HCT116 (cell line): ENCODE measurements at regions not wholly inside any gene's neighbourhood (a gene's known extent, or its start where the extent isn't known, plus 50 kb on each side); places are given as distances from the start of the nearest gene placed in this dataset.

Experiments
- ATAC-seq: fragments of 200-7000 bp; cut with Tn5 transposase; 2 replicates; pipeline ENCODE4 v1.9.1; 2020; ENCODE audit warnings: mild to moderate bottlenecking, moderate library complexity
- BruUV-seq: library from RNA; stranded (reverse); fragments of 400-500 nt; replicated peaks from 2 replicates; lab custom pipeline; 2021; lab: Mats Ljungman, UMichigan
- CTCF ChIA-PET: fragments of 300-600 bp; sonication (Branson Sonifier 250); formaldehyde crosslinking; loops from one replicate; lab custom pipeline; 2021; ENCODE audit warnings: antibody characterized with exemption; lab: Charles Lee
- POLR2A ChIA-PET: fragments of 300-600, 350-600 bp; sonication (Branson Sonifier 250); formaldehyde crosslinking; loops from one replicate; lab custom pipeline; 2021; ENCODE audit warnings: antibody characterized with exemption; lab: Charles Lee
- RAD21 ChIA-PET, 2 experiments: fragments of 300-600 bp; sonication (Branson Sonifier 250); formaldehyde crosslinking; loops; one replicate each; lab custom pipeline; 2023; ENCODE audit warnings: low total read pairs in 2 of 2; ENCODE audit not compliant: uncharacterized antibody in 2 of 2, unreplicated experiment in 2 of 2, low non-redundant PET in 1 of 2; lab: Charles Lee
- DNase-seq: peaks from one replicate; pipeline ENCODE4 v3.0.0-alpha.2; 2010; ENCODE audit warnings: low read depth, low spot score
- H2AFZ ChIP-seq: fragments of 200-600 bp; shearing (Covaris generic), sonication (generic); 2 replicates; pipeline ENCODE4 v1.6.1; 2017; ENCODE audit warnings: low read depth, mixed run types, mixed read lengths, antibody characterized with exemption, low read length; ENCODE audit not compliant: poor library complexity, severe bottlenecking
- H3K27ac ChIP-seq: 2 replicates; pipeline ENCODE4 v1.5.1; 2012; ENCODE audit warnings: low read depth, low read length
- H3K27me3 ChIP-seq: fragments of 200-600 bp; sonication (generic); 2 replicates; pipeline ENCODE4 v1.6.1; 2016; ENCODE audit warnings: mixed run types, low read length, mixed read lengths; ENCODE audit not compliant: insufficient read depth
- H3K36me3 ChIP-seq, 2 experiments: fragments of 200-500 bp in 1 of 2; fragments of 200-600 bp in 1 of 2; sonication (Bioruptor generic) in 1 of 2; sonication (generic) in 1 of 2; 2 replicates each; pipeline versions ENCODE4 v1.5.1 to v1.6.1; 2014 to 2016; ENCODE audit warnings: low read length in 2 of 2, inconsistent platforms in 1 of 2, mixed read lengths in 1 of 2, mixed run types in 1 of 2; ENCODE audit not compliant: insufficient read depth in 2 of 2, control insufficient read depth in 1 of 2
- H3K4me1 ChIP-seq, 2 experiments: fragments of 200-600 bp in 1 of 2; sonication (generic) in 1 of 2; 2 replicates each; pipeline versions ENCODE4 v1.5.1 to v1.6.1; 2012 to 2017; ENCODE audit warnings: low read length in 2 of 2, inconsistent platforms in 1 of 2, mild to moderate bottlenecking in 1 of 2, mixed read lengths in 1 of 2, mixed run types in 1 of 2, moderate library complexity in 1 of 2; ENCODE audit not compliant: insufficient read depth in 2 of 2, control insufficient read depth in 1 of 2
- H3K4me2 ChIP-seq: fragments of 200-600 bp; sonication (generic); 2 replicates; pipeline ENCODE4 v1.6.1; 2017; ENCODE audit warnings: mixed run types, low read length, mixed read lengths
- H3K4me3 ChIP-seq, 2 experiments: fragments of 200-600 bp in 1 of 2; sonication (generic) in 1 of 2; replicated peaks in 1 of 2; 2 replicates each; pipeline ENCODE4 v1.5.1; 2011 to 2016; ENCODE audit warnings: low read length in 2 of 2, control low read depth in 1 of 2, low read depth in 1 of 2, mild to moderate bottlenecking in 1 of 2, mixed read lengths in 1 of 2, mixed run types in 1 of 2
- H3K79me2 ChIP-seq: fragments of 200-600 bp; sonication (generic); 2 replicates; pipeline ENCODE4 v1.6.1; 2017; ENCODE audit warnings: mild to moderate bottlenecking, mixed run types, low read length, moderate library complexity, mixed read lengths; ENCODE audit not compliant: insufficient read depth
- H3K9ac ChIP-seq: fragments of 200-600 bp; sonication (generic); 2 replicates; pipeline ENCODE4 v1.6.1; 2016; ENCODE audit warnings: low read length, mixed read lengths
- H3K9me2 ChIP-seq: fragments of 200-600 bp; sonication (generic), shearing (Covaris generic); 2 replicates; pipeline ENCODE4 v1.6.1; 2017; ENCODE audit warnings: mixed run types, mild to moderate bottlenecking, moderate library complexity; ENCODE audit not compliant: insufficient read depth
- H3K9me3 ChIP-seq, 2 experiments: fragments of 200-500 bp in 1 of 2; fragments of 200-600 bp in 1 of 2; sonication (Bioruptor generic) in 1 of 2; sonication (generic) in 1 of 2; 2 replicates each; pipeline ENCODE4 v1.6.1; 2014 to 2017; ENCODE audit warnings: low read length in 2 of 2, mixed read lengths in 2 of 2, inconsistent platforms in 1 of 2, low read depth in 1 of 2, mild to moderate bottlenecking in 1 of 2, mixed run types in 1 of 2, moderate library complexity in 1 of 2; ENCODE audit not compliant: control insufficient read depth in 1 of 2, insufficient read depth in 1 of 2
- H4K20me1 ChIP-seq: fragments of 200-600 bp; sonication (generic), shearing (Covaris generic); 2 replicates; pipeline ENCODE4 v1.6.1; 2017; ENCODE audit warnings: mixed run types, mild to moderate bottlenecking, moderate library complexity; ENCODE audit not compliant: insufficient read depth
- ATF3 ChIP-seq: IDR thresholded peaks from 2 replicates; pipeline ENCODE4 v1.6.1; 2012
- CBX3 ChIP-seq: IDR thresholded peaks from 2 replicates; pipeline ENCODE4 v1.6.1; 2012; ENCODE audit warnings: low read depth
- CTCF ChIP-seq, 3 experiments: fragments of 200-600 bp in 1 of 3; sonication (generic) in 1 of 3; IDR thresholded peaks in 2 of 3; conservative IDR thresholded peaks in 1 of 3; 2 replicates each; pipeline ENCODE4 v1.5.1; 2012 to 2017; ENCODE audit warnings: low read depth in 2 of 3, low read length in 2 of 3, antibody characterized with exemption in 1 of 3, borderline replicate concordance in 1 of 3, control low read depth in 1 of 3, mild to moderate bottlenecking in 1 of 3, mixed read lengths in 1 of 3, mixed run types in 1 of 3, moderate library complexity in 1 of 3; ENCODE audit not compliant: insufficient read depth in 1 of 3
- ELF1 ChIP-seq: IDR thresholded peaks from 2 replicates; pipeline ENCODE4 v1.6.1; 2012; ENCODE audit warnings: low read depth, borderline replicate concordance
- EZH2phosphoT487 ChIP-seq: fragments of 200-600 bp; IDR thresholded peaks from 2 replicates; pipeline ENCODE4 v1.6.1; 2018; ENCODE audit warnings: antibody characterized with exemption, borderline replicate concordance
- FOSL1 ChIP-seq: IDR thresholded peaks from 2 replicates; pipeline ENCODE4 v1.6.1; 2012; ENCODE audit warnings: low read depth
- SIN3A ChIP-seq: IDR thresholded peaks from 2 replicates; pipeline ENCODE4 v1.6.1; 2012; ENCODE audit warnings: low read depth
- SP1 ChIP-seq: IDR thresholded peaks from 2 replicates; pipeline ENCODE4 v1.6.1; 2012; ENCODE audit warnings: low read depth
- TCF7L2 ChIP-seq: IDR thresholded peaks from 2 replicates; pipeline ENCODE4 v1.7.0; 2011; ENCODE audit warnings: borderline replicate concordance, inconsistent platforms; ENCODE audit not compliant: insufficient read depth, insufficient read length; ENCODE audit errors: extremely low read depth
- intact Hi-C: fragments of 100-400 bp; cut with micrococcal nuclease; formaldehyde crosslinking; loops from 2 replicates; pipeline ENCODE4 v1.10.0; 2022
- TF ChIP-seq, protein P1 (sequence below): IDR thresholded peaks from 2 replicates; pipeline ENCODE4 v1.6.1; 2012; ENCODE audit warnings: low read depth

DNA sequence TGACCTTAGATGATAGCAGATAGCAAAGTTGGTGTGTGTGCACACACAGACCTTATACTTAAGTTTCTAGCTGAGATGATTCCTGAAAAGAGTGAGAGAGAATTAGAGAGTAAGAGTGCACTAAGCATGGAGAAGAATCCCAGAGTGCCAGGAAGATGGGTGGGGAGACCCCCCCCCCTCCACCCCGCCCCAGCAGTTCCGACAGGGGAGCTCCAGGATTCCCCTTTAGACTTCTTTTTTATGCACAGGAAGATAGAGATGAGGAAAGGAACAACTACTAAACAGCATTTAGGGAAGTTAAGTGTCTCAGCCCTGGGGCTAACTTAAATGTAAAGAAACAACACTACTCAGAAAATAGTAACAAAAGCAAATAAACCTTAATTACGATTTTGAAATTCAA, 878.0 kb upstream of the GOT2 start:
- CTCF ChIA-PET, result no interaction called here
- Histone ChIP-seq H3K9me2 (no peaks in the 10 kb centered on the region), H4K20me1 (no peaks in the 10 kb centered on the region), H3K4me2 (no peak overlapping the region), H3K27ac (no peak overlapping the region), H3K4me1 (no peaks in the 10 kb centered on the region), H3K9me3 (peaks cover 0 to 8% of the 10 kb centered on the region in 2 experiments; a peak in 2 of 4 replicates), H3K27me3 (no peaks in the 10 kb centered on the region), H3K4me3 (no peak overlapping the region), H2AFZ (no peak overlapping the region), H3K9ac (no peak overlapping the region), H3K79me2 (no peaks in the 10 kb centered on the region), H3K36me3 (no peaks in the 10 kb centered on the region)
- POLR2A ChIA-PET, result no interaction called here
- BruUV-seq, result no TSS peak
- ATAC-seq (no peak), DNase-seq (no peak)
- intact Hi-C loops, result no loop called here
- TF ChIP-seq, protein P1, sequence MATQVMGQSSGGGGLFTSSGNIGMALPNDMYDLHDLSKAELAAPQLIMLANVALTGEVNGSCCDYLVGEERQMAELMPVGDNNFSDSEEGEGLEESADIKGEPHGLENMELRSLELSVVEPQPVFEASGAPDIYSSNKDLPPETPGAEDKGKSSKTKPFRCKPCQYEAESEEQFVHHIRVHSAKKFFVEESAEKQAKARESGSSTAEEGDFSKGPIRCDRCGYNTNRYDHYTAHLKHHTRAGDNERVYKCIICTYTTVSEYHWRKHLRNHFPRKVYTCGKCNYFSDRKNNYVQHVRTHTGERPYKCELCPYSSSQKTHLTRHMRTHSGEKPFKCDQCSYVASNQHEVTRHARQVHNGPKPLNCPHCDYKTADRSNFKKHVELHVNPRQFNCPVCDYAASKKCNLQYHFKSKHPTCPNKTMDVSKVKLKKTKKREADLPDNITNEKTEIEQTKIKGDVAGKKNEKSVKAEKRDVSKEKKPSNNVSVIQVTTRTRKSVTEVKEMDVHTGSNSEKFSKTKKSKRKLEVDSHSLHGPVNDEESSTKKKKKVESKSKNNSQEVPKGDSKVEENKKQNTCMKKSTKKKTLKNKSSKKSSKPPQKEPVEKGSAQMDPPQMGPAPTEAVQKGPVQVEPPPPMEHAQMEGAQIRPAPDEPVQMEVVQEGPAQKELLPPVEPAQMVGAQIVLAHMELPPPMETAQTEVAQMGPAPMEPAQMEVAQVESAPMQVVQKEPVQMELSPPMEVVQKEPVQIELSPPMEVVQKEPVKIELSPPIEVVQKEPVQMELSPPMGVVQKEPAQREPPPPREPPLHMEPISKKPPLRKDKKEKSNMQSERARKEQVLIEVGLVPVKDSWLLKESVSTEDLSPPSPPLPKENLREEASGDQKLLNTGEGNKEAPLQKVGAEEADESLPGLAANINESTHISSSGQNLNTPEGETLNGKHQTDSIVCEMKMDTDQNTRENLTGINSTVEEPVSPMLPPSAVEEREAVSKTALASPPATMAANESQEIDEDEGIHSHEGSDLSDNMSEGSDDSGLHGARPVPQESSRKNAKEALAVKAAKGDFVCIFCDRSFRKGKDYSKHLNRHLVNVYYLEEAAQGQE, result no peak
- TF ChIP-seq FOSL1 (no peak), SIN3A (no peak), ELF1 (no peak), ATF3 (no peak), TCF7L2 (no peak)
- RAD21 ChIA-PET, result no interaction called here

DNA sequence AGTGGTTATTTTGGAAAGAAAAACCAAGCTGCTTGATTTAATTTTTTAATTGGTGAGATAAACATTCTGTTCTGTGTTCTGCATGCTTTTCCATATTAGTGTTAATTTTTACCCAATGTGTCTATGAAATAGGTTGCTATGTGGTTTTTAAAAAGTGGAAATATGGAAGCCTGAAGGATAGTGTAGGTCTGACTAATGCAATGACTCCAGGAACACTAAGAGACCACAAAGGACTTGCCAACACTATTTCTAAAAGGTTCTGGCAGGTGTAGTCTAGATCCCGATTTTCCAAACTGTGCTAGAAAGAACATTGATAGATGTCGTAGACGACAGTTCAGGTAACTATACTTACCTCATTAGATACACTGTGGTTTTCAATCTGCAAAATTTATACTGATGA, 877.4 kb upstream of the GOT2 start:
- BruUV-seq, result no TSS peak
- ChIA-PET RAD21 (no interaction called here), POLR2A (no interaction called here), CTCF (no interaction called here)
- no peak for DNase-seq
- Histone ChIP-seq H3K9ac (no peak overlapping the region), H3K27ac (no peak overlapping the region), H3K4me2 (no peak overlapping the region), H3K36me3 (no peaks in the 10 kb centered on the region), H3K27me3 (no peaks in the 10 kb centered on the region), H3K4me3 (no peak overlapping the region), H3K9me2 (no peaks in the 10 kb centered on the region), H3K79me2 (no peaks in the 10 kb centered on the region), H3K9me3 (peaks cover under 1 to 8% of the 10 kb centered on the region in 2 experiments; a peak in 2 of 4 replicates), H4K20me1 (no peaks in the 10 kb centered on the region), H3K4me1 (no peaks in the 10 kb centered on the region), H2AFZ (no peak overlapping the region)
- no peak for ATAC-seq
- intact Hi-C loops, result no loop called here
- TF ChIP-seq, protein P1, result no peak
- TF ChIP-seq ATF3 (no peak), SP1 (no peak), CBX3 (no peak), CTCF (IDR thresholded peaks at IDR 0.05 in 2 of 3, conservative IDR thresholded peaks at IDR 0.05 in 1 of 3; ENCODE audit: borderline replicate concordance in 1 of 3, insufficient read depth in 1 of 3, low read depth in 2 of 3, low read length in 2 of 3) (no peak), EZH2phosphoT487 (no peak), SIN3A (no peak)
